H1 (cell line): ENCODE measurements at regions not wholly inside any gene's neighbourhood (a gene's known extent, or its start where the extent isn't known, plus 50 kb on each side); places are given as distances from the start of the nearest gene placed in this dataset.

ENCODE experiments used
- RFX5 ChIP-seq: IDR thresholded peaks from 2 replicates; pipeline ENCODE4 v1.6.1; 2011; ENCODE audit warnings: low read depth, low read length, improper control_type of control experiment, borderline replicate concordance
- TEAD4 ChIP-seq: IDR thresholded peaks from 2 replicates; pipeline ENCODE4 v1.6.1; 2012; ENCODE audit warnings: low read depth, low read length, inconsistent platforms, mixed read lengths

GRCh38 chr9:16356196-16356765 lies 514.2 kb downstream of the BNC2 start (continued):
- TF ChIP-seq RFX5: no peak
- no peak for TF ChIP-seq TEAD4
